Body of pancreas (tissue), 4 donors: ENCODE measurements at regions not wholly inside any gene's neighbourhood (a gene's known extent, or its start where the extent isn't known, plus 50 kb on each side); places are given as distances from the start of the nearest gene placed in this dataset.
A peak's percentile ranks its signal among the peaks of the same experiment; 100 is the strongest.

Experiments used
- CTCF ChIP-seq, 7 experiments: fragments of 450-650 bp in 4 of 7; fragments of 200-600 bp in 3 of 7; sonication (generic) in 3 of 7; IDR thresholded peaks; one replicate each; pipeline ENCODE4 v1.5.1; 2016 to 2019; ENCODE audit warnings: antibody characterized with exemption in 7 of 7
- POLR2A ChIP-seq, 3 donors: fragments of 450-650 bp; IDR thresholded peaks; one replicate each; pipeline ENCODE4 v1.6.1; 2016; ENCODE audit warnings: antibody characterized with exemption in 3 of 3, mild to moderate bottlenecking in 2 of 3

- TF ChIP-seq CTCF (IDR thresholded peaks at IDR 0.05), result no peak
- TF ChIP-seq POLR2A (IDR thresholded peaks at IDR 0.05), result peak in 1 of 3 donors; percentile 22
Observed at GRCh38 chr1:169044296-169044695, 62.2 kb upstream of the ATP1B1 start.
